ENCODE measurements at regions not wholly inside any gene's neighbourhood (a gene's known extent, or its start where the extent isn't known, plus 50 kb on each side); places are given as distances from the start of the nearest gene placed in this dataset.

DNA sequence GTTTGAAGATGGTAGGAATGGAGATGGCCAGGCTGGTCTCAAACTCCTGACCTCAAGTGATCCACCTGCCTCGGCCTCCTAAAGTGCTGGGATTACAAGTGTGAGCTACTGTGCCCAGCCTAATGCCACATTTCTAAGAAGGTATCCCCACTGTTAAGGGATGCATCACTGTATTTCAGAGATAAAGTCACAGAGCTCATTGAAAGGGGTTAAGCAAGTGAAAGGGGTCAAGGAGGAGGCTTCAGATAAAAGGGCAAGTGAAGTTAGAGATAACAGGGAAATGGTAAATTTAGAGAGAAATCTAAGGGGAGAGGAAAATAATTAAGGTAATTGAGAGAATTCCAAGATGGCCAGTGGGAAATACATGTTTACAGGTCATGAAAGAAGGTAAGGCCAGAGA, 93.0 kb upstream of the SP4 start:
- TF ChIP-seq, protein P1, sequence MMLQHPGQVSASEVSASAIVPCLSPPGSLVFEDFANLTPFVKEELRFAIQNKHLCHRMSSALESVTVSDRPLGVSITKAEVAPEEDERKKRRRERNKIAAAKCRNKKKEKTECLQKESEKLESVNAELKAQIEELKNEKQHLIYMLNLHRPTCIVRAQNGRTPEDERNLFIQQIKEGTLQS (IDR thresholded peaks at IDR 0.05): no peak
- TF ChIP-seq, protein P2, sequence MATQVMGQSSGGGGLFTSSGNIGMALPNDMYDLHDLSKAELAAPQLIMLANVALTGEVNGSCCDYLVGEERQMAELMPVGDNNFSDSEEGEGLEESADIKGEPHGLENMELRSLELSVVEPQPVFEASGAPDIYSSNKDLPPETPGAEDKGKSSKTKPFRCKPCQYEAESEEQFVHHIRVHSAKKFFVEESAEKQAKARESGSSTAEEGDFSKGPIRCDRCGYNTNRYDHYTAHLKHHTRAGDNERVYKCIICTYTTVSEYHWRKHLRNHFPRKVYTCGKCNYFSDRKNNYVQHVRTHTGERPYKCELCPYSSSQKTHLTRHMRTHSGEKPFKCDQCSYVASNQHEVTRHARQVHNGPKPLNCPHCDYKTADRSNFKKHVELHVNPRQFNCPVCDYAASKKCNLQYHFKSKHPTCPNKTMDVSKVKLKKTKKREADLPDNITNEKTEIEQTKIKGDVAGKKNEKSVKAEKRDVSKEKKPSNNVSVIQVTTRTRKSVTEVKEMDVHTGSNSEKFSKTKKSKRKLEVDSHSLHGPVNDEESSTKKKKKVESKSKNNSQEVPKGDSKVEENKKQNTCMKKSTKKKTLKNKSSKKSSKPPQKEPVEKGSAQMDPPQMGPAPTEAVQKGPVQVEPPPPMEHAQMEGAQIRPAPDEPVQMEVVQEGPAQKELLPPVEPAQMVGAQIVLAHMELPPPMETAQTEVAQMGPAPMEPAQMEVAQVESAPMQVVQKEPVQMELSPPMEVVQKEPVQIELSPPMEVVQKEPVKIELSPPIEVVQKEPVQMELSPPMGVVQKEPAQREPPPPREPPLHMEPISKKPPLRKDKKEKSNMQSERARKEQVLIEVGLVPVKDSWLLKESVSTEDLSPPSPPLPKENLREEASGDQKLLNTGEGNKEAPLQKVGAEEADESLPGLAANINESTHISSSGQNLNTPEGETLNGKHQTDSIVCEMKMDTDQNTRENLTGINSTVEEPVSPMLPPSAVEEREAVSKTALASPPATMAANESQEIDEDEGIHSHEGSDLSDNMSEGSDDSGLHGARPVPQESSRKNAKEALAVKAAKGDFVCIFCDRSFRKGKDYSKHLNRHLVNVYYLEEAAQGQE (IDR thresholded peaks at IDR 0.05; ENCODE audit: low read depth): no peak
- TF ChIP-seq ZFX (IDR thresholded peaks at IDR 0.05) (no peak), TCF7L2 (IDR thresholded peaks at IDR 0.05; ENCODE audit: borderline replicate concordance, extremely low read depth, insufficient read depth, insufficient read length) (no peak), EZH2phosphoT487 (IDR thresholded peaks at IDR 0.05; ENCODE audit: borderline replicate concordance) (no peak), SIN3A (IDR thresholded peaks at IDR 0.05; ENCODE audit: low read depth) (no peak), CBX3 (IDR thresholded peaks at IDR 0.05; ENCODE audit: low read depth) (no peak), EGR1 (IDR thresholded peaks at IDR 0.05; ENCODE audit: low read depth) (no peak)
- TF ChIP-seq, protein P3, sequence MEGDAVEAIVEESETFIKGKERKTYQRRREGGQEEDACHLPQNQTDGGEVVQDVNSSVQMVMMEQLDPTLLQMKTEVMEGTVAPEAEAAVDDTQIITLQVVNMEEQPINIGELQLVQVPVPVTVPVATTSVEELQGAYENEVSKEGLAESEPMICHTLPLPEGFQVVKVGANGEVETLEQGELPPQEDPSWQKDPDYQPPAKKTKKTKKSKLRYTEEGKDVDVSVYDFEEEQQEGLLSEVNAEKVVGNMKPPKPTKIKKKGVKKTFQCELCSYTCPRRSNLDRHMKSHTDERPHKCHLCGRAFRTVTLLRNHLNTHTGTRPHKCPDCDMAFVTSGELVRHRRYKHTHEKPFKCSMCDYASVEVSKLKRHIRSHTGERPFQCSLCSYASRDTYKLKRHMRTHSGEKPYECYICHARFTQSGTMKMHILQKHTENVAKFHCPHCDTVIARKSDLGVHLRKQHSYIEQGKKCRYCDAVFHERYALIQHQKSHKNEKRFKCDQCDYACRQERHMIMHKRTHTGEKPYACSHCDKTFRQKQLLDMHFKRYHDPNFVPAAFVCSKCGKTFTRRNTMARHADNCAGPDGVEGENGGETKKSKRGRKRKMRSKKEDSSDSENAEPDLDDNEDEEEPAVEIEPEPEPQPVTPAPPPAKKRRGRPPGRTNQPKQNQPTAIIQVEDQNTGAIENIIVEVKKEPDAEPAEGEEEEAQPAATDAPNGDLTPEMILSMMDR (IDR thresholded peaks at IDR 0.05 in 2 of 3, conservative IDR thresholded peaks at IDR 0.05 in 1 of 3; ENCODE audit: borderline replicate concordance in 1 of 3, insufficient read depth in 1 of 3, low read depth in 2 of 3, low read length in 2 of 3): no peak
- intact Hi-C loops (cut with micrococcal nuclease): no loop called here
- RAD21 ChIA-PET (ENCODE audit: low non-redundant PET in 1 of 2, low total read pairs in 2 of 2, uncharacterized antibody in 2 of 2, unreplicated experiment in 2 of 2): no interaction called here

More for the DNA sequence above, 93.0 kb upstream of the SP4 start:
- no peaks in the 10 kb centered on the region for H3K4me1 ChIP-seq (ENCODE audit: control insufficient read depth in 1 of 2, insufficient read depth in 2 of 2, low read length in 2 of 2)
- no peaks in the 10 kb centered on the region for H4K20me1 ChIP-seq (ENCODE audit: insufficient read depth)
- DNase-seq (ENCODE audit: low read depth, low spot score): no peak
- no peak overlapping the region for H3K27ac ChIP-seq (ENCODE audit: low read depth, low read length)
- H3K79me2 ChIP-seq (ENCODE audit: insufficient read depth, low read length): no peaks in the 10 kb centered on the region
- no TSS peak for BruUV-seq (replicated peaks)
- ChIA-PET POLR2A (no interaction called here), CTCF (no interaction called here)
- H3K9ac ChIP-seq (ENCODE audit: low read length): no peak overlapping the region
- ATAC-seq: no peak
- no peaks in the 10 kb centered on the region for H3K27me3 ChIP-seq (ENCODE audit: insufficient read depth, low read length)
- H3K4me3 ChIP-seq (replicated peaks in 1 of 2; ENCODE audit: low read depth in 1 of 2, low read length in 2 of 2): no peak overlapping the region
- H3K9me3 ChIP-seq (ENCODE audit: control insufficient read depth in 1 of 2, insufficient read depth in 1 of 2, low read depth in 1 of 2, low read length in 2 of 2): no peaks in the 10 kb centered on the region
- H3K9me2 ChIP-seq (ENCODE audit: insufficient read depth): no peaks in the 10 kb centered on the region
- H2AFZ ChIP-seq (ENCODE audit: low read depth, low read length, poor library complexity, severe bottlenecking): no peak overlapping the region
- no peaks in the 10 kb centered on the region for H3K36me3 ChIP-seq (ENCODE audit: control insufficient read depth in 1 of 2, insufficient read depth in 2 of 2, low read length in 2 of 2)
- no peak overlapping the region for H3K4me2 ChIP-seq (ENCODE audit: low read length)

All from HCT116 (cell line).